GM12864 (cell line): ENCODE measurements at regions not wholly inside any gene's neighbourhood (a gene's known extent, or its start where the extent isn't known, plus 50 kb on each side); places are given as distances from the start of the nearest gene placed in this dataset.

Experiments used
- DNase-seq: peaks from one replicate; pipeline ENCODE4 v3.0.0-alpha.2; 2011; ENCODE audit warnings: low read depth
- H3K4me3 ChIP-seq: 2 replicates; pipeline ENCODE4 v1.5.1; 2011; ENCODE audit warnings: mild to moderate bottlenecking, low read depth, low read length, control low read depth
- TF ChIP-seq, protein P1 (sequence below): IDR thresholded peaks from 2 replicates; pipeline ENCODE4 v1.5.1; 2011; ENCODE audit warnings: low read depth, mild to moderate bottlenecking, moderate library complexity, low read length, control low read depth, inconsistent platforms; ENCODE audit errors: missing control alignments

DNA sequence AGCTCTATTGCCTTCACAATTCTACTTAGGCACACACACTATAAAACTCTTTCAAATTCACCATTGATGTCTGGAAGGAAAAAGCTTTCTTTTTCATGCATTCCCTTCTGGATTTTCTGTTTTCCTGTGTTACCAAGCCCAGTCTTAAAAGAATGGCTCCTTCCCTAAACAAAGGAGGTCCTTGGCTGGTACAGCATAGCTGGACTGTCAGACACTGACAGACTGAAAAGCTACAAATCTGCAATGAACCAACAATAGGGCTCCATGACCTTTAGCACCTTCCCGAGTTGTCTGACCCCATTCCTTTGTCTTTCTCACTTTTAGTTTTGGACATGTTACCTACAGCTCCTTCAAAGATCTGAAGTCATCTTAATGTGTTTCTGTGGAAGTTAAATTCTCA is 382.5 kb downstream of the TMEM161B start:
- no peak for DNase-seq
- H3K4me3 ChIP-seq: no peak overlapping the region
- TF ChIP-seq, protein P1, sequence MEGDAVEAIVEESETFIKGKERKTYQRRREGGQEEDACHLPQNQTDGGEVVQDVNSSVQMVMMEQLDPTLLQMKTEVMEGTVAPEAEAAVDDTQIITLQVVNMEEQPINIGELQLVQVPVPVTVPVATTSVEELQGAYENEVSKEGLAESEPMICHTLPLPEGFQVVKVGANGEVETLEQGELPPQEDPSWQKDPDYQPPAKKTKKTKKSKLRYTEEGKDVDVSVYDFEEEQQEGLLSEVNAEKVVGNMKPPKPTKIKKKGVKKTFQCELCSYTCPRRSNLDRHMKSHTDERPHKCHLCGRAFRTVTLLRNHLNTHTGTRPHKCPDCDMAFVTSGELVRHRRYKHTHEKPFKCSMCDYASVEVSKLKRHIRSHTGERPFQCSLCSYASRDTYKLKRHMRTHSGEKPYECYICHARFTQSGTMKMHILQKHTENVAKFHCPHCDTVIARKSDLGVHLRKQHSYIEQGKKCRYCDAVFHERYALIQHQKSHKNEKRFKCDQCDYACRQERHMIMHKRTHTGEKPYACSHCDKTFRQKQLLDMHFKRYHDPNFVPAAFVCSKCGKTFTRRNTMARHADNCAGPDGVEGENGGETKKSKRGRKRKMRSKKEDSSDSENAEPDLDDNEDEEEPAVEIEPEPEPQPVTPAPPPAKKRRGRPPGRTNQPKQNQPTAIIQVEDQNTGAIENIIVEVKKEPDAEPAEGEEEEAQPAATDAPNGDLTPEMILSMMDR: no peak

- TF ChIP-seq, protein P1: no peak
- no peak overlapping the region for H3K4me3 ChIP-seq
- no peak for DNase-seq
Measured at GRCh38 chr5:87885758-87886157, 382.9 kb downstream of the TMEM161B start.

DNA sequence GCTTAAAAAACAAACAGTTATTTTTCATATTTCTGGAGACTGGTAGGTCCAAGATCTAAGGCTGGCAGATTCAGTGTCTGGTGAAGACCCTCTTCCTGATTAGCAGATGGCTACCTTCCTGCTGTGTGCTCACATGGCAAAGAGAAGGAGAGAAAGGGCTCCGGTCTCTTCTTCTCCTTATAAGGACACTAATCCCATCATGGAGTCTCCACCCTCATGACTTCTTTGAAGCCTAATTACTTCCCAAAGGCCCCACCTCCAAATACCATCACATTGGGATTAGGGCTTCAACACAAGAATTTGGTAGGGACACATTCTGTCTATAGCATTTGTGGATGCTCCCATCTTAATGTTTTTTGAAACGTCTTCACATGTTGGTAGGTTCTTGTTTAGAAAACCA is 391.1 kb downstream of the TMEM161B start:
- H3K4me3 ChIP-seq: no peak overlapping the region
- TF ChIP-seq, protein P1: no peak
- no peak for DNase-seq

- H3K4me3 ChIP-seq: no peak overlapping the region; the same call in 1 of the 2 replicates
- no peak for DNase-seq
- TF ChIP-seq, protein P1: no peak
Measured at GRCh38 chr5:87877023-87877422, 391.6 kb downstream of the TMEM161B start.

GRCh38 chr5:87876616-87877015 is 392.0 kb downstream of the TMEM161B start:
- DNase-seq: no peak
- H3K4me3 ChIP-seq: no peak overlapping the region; the same call in 1 of the 2 replicates
- TF ChIP-seq, protein P1: no peak

- no peak for DNase-seq
- H3K4me3 ChIP-seq: no peak overlapping the region
- TF ChIP-seq, protein P1: no peak
Measured at GRCh38 chr5:87872986-87873385, 395.7 kb downstream of the TMEM161B start.

- no peak for DNase-seq
- no peak overlapping the region for H3K4me3 ChIP-seq
- TF ChIP-seq, protein P1: no peak
Measured at GRCh38 chr5:87868792-87869191, 399.9 kb downstream of the TMEM161B start.
